ENCODE measurements at regions not wholly inside any gene's neighbourhood (a gene's known extent, or its start where the extent isn't known, plus 50 kb on each side); places are given as distances from the start of the nearest gene placed in this dataset.
A peak's percentile ranks its signal among the peaks of the same experiment; 100 is the strongest.

DNA sequence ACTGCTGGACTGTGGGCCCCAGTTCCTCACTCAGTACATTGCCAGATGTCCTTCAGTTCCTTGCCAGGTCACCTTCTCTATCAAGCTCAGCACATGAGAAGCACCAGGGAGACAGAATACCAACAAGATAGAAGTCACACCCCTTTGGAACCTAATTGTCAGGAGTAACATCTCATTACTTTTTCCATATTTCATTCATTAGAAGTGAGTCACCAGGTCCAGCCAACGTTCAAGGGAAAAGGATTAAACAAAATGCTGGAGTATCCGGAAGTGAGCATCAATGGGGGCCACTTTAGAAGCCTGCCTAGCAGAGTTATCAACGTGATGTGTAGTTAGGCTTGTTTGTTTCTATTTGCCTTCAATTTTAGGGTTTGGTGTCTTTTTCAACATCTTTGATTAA, 569.3 kb downstream of the MIAT start:
- DNase-seq (ENCODE audit: low spot score), result no peak

DNA sequence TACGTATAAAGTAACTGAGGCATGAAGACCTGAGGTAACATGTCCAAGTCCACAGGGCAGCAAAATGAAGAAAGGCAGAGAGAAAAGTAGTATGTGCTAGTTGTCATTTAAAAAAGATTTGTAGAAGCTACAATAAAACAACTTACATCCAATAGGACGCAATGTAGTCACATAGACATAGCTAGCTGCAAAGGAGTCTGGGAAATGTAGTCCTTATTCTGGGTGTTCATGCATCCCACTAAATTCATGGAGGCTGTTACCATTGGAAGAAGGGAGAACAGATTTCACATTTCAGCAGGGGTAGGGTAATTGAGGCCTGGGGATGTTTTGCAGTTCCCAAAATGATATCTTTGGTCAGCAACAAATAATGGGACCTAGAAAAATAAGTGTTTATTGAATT, 571.4 kb downstream of the MIAT start:
- DNase-seq (ENCODE audit: low spot score), result no peak

DNA sequence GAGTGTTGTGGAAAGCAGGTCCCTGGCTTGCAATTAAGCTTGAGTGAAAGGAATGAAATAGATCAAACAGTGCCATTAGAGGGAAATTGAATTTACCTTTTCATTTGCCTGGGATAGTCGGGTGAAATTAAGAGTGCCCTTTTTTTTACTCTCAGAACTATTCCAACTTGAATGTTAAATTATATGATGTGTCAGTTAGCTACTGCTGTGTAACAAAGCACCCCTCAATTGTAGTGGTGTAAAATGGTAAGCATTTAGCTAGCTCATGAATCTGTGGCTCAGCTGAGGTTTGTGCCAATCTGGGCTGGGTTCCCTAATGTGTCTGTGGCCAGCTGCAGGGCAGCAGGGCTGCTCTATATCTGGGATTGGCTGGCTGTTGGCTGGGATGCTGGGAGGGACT, 571.4 kb downstream of the MN1 start:
- DNase-seq (ENCODE audit: low spot score), result no peak

DNA sequence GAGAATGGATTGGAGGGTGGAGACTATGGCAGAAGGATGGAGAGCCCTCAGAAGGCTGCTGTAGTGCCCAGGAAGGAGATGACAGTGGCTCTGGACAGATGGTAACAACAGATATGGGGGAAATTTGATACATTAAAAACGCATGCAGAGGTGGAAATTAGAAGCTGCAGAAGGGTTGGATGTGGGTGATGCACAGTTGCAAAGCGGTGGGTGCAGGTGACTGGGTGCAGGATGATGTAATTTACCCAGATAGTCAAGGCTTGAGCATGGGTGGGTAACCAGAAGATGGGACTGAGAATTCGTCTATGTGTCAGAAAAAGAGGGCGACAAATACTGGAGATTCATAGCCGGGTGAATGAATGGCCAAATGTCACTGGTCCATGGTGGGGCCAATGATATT, 570.3 kb downstream of the MN1 start:
- DNase-seq (ENCODE audit: low spot score), result no peak

DNA sequence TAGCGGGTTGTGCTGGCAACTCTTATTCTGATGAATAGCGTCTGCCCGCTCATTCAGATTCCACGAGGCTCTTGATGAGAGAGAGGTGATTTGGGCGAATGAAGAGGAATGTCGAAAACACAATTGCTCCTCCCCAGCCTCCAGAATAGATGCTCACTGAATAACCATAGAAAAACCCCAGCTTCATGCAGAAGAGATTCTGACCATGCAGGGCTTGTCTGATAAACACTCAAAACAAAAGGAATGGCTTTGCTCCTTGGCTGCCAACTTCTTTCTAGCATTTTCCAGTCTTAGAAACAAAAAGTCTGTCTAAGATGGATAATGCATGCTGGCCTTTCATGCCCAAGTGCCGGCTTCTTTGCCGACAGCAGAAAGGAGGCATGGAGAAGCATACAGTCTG, 569.5 kb downstream of the MN1 start:
- no peak for DNase-seq (ENCODE audit: low spot score)

DNA sequence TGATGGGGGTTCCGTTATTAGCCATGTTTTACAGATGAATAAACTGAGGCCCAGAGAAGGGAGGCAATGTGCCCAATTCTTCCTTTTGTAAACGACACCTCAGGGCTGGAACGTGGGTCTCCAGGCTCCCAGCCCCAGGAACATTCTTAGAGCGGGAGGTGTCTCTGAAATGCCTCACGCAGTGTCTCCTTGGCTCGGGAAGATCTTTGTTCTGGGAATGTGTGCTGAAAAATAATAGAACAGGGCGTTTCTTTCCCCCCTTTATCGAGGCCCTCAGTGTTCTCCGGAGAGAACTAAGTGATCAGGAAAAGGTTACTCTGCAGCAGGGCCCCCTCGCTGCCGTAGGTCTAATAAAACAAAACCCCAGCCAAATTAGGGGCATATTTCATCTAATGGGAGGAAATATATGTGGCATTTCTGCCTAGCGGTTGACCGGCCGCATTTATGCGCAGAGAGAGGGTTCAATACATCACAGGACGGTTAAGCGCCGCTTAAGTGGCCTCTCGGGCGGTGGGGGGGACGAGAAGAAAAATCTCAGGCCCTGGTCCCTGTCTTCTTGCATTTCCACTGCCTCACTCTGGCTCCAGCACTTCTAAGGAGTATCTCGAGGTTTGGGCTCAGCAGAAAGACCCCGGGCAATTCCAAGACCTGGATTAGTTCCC, 564.3 kb downstream of the MN1 start:
- no peak for DNase-seq (ENCODE audit: low spot score)

DNA sequence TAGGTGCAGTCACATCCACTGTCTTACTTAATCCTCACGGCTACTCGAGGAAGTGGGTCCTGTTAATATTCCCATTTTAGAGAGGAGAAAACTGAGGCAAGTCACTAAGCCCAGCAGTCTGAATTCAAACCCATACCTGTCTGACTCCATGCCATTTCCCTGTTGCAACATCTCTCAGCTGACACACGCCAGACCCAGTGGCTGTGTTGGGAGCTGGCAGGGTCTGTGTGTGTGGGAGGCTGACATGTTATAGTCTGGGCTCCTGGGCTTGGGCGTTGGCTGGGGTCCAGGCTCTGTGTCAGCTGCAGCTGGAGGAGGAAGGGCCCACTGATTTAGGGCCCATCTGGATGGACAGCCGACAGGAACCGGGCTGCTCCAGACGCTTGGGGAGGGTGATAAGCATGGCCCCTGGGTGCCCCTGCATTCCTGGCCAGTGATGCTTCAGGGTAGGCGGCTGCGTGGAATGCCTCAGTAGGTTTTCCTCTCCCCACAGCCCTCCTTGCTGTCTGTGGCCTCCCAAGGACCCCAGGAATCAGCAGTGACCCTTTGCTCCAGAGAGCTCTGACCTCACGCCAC, 562.5 kb downstream of the MN1 start:
- no peak for DNase-seq (ENCODE audit: low spot score)

DNA sequence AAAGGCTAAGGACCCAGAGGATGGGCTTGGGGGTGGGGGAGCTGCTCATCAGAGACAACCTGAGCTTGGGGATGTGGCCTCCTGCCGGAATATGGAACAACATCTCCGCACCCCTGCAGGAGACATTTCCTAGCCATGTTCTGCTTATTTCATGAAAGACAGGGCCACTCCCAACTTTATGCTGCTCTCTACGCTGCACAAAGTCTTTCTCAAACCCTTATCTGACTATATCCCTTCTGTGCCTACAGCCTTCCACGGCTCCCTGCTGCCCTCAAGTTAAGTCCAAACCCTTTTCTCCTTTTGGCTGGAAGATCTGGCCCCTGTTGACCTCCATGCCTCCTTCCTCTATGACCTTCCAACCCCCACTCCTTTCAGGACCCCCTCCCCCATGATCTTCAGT, 562.0 kb downstream of the MN1 start:
- no peak for DNase-seq (ENCODE audit: low spot score)

DNA sequence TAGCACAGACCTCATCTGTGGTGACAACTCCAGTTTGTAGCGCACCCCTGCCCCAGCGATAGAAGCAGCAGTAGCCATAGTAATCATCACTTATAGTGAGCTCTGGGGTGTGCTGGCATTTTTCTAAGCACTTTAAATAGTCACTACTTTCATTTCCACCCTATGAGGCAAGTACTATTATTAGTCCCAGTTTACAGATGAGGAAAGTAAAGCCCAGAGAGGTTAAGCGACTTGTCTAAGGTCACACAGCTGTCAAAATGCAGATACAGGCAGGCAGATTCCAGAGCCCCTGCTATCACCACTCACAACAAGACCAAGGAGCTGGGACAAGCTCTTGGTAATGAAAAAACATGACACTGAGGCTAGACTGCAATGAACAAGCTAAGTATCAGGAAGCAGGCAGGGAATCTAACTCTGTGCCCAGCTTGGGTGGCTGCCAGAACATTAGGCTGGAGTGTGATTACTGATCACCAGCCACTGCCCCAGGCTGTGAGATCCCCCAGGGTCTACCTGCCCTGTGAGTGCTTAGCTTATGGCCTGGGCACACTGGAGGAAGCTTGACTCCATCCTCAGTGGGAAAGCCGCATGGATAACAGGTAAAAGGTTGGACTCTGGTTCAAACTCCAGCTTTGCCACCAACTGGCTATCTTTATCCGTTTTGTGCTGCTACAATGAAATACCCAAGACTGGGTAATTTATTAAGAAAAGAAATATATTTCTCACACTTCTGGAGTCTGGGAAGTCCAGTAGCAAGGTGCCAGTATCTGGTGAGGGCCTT, 561.1 kb downstream of the MN1 start:
- DNase-seq (ENCODE audit: low spot score), result no peak

DNA sequence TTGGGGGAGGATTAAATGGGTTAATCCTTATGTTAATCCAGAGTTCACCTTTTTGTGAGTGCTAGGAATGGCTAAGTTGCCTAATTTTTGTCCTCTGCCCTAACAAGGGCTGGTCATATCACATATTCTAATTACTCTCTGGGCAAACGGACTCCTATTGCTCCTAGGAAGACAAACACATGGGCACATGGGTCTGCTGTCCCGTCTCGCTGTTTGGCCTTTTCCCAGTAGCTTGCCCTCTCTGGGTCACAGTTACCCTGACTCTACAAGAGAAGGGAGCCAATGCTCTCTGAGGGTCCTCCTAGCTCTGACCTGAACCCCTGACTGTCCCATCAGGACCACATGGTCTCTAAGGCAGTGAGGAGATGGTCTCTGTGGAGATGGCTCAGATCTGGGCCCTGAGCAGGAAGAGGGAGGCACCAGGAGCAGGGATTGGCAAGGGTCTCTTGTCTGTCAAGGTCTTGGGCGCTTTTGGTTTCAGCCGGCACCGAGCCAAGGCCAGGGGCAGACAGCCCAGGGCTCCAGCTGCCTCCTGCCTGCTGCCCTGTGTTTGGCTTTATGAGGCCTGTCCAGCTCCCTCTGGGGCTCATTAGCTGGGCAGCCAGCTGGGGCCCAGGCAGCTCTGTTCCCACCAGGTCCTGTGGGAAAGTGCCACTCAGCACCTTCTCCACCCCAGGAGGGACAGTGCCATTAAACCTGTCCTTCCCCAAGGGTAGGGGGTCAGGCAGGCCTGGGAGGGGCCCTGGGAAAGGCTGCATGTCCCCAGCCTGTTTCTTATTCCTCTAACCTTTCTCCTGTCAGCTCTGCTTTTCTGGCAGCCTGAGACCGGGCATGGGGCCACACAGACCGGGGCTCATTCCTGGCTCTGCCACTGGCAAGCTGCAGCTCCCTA, 559.9 kb downstream of the MN1 start:
- peak; percentile 62 for DNase-seq (ENCODE audit: low spot score)

DNA sequence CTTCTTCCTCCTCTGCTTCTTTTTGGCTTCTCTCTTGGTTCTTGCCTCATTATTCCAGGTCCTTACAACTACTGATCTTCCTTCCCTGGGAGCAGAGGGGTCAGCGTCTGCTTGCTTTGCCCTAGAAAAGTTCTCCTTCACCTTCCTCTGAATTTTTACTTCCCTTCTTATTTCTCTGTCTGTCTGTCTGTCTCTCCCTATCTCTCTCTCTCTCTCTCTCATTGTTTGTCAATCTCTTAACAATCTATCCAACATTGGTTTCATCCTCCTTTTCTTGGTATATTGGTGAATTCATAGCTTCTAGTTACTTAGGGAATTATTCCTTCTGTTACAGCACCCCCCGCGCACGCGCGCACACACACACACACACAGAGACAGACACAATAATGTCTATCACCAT, 559.1 kb downstream of the MN1 start:
- DNase-seq (ENCODE audit: low spot score), result no peak

DNA sequence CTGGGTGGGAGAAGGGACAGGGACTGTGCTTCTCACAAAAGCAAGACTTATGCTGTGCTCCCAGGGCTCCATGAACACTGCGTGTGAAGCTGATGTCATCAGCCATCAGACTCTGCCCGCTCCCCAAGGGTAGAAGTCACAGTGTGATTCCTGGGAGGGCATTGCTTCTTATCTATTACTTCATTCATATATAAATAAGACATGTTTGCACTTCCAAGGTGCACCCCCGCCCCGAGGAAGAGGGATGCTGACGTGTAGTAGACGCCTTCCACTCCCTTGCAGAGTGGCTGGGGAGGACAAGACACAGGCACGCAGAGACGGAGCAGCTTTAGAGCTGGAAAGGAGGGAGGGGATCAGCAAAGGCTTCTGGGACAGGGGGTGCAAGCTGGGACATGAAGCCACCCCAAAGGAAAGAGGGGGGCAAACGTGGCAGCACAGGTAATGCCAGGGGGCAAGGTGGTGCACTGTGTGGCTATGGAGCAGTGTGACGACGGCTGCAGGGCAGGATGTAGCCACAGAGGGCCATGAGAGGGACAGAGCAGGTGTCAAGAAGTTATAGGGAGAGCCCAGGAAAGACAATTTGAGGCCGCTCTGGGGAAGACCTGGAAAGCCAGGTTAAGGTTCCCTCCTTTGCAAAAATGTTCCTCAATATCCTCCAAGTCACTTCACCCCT, 558.5 kb downstream of the MN1 start:
- no peak for DNase-seq (ENCODE audit: low spot score)

DNA sequence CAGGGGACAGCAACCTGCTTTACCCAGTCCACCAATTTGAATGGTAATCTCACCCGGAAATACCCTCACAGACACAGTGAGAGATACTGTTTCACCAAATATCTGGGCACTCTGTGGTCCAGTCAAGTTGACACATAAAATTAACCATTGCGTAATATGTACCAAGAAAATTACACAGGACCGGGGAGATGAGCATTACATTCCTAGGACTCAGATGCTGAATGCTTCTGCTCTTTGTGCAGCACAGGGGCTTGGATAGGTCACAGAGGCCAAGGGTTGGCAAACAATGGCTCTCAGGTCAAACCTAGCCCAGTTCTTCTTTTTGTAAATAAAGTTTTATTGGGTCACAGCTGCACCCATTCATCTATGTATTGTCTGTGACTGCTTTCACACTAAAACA, 557.2 kb downstream of the MN1 start:
- DNase-seq (ENCODE audit: low spot score), result no peak

DNA sequence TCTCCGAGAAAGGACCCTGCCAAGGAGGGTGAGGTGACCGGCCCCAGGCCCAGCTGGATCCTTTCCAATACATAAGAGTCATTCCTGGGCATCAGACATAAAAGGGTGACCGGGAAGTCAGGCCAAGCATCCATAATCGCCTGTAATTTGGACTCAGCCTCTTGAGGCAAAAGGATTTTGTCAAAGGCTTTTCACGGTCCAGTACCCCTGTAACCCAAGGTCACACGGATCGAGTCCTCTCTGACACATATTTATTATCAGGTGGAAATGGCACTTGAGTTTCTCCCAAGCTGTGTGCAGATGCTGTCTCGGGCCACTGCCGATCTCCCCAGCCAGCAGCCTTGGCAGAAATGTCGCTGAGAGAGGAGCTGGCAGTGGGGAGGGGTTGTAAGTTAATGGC, 556.5 kb downstream of the MN1 start:
- DNase-seq (ENCODE audit: low spot score), result no peak

DNA sequence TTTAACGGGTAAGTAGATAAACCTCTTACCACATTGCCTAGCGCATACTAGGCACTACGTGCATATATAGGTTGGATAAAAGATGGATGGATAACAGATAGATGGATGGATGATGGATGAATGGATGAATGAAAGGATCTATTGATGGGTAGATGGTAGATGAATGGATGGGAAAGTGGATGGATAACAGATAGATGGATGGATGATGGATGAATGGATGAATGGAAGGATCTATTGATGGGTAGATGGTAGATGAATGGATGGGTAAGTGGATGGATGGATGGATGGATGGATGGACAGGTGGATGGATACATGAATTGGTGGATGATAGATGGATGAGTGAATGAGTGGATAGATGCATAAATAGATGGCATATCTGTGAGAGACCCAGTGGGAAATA, 555.0 kb downstream of the MN1 start:
- no peak for DNase-seq (ENCODE audit: low spot score)

DNA sequence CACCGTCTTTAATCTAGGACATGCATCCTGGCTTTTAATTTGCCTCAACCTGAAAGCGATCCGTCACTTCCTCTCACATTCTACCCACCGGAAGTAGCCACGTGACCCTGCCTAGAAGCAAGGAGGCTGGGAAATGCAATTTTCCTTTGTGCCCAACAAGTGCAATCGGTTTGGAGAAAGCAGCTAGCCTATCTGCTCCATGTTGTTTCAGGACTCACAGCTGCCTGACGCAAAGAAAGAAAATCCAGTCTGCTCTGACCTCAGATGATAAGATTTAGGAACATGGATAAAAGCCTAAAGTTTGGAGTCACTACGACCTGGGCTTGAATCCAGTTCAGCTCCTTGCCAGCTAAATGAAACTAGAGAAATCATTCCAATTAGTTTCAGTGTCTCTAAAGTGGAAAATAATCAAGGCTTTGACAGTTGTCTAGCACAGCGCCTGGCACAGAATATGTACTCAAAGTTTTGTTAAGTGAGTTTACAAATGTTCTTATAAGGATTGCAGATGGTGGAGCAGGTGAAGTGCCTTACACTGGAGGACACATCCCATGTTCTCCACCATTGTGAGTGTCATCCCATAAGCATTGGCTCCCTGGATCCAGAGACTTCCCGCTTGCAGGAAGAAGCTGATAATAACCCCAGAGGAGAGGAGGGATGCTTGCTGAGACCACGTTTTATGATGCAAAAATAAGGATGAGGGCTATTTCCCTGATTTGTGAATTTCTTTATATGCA, 553.7 kb downstream of the MN1 start:
- DNase-seq (ENCODE audit: low spot score), result peak; percentile 6

DNA sequence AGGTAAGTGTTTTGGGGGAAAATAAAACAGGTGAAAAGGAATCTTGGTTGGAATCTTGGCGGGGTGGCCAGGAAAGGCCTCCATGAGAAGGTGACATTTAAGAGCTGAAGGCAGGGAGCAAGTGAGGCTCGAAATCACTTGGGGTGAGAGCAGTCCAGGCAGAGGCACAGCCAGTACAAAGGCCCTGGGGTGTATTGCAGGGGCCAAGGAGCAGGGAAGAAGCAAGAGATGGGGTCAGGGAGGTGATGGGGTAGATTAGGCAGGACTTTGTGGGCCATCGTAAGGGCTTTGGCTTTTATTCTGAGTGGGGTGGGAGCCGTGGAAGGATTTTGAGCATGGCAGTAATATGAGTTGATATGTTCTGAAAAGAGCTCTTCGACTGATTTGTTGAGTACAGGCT, 551.1 kb downstream of the MN1 start:
- DNase-seq (ENCODE audit: low spot score), result no peak

DNA sequence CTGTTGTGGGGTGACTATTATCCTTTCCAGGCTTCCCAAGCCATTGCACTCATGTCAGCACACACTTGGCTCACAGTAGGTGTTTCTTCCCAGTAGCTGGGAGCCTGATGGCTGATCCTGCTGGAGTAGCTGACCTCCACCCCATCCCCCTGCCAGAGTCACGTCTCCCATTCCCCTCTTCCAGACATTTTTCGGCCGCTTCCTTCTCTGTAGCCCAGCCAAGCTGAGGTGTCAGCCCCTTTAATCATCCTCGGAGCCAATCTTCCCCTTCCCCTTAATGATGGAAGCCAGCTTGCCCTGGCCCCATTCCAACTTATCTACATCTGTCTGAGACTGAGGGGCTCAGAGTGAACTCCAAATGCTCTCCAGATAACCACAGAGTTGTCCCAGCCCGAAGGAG, 550.7 kb downstream of the MN1 start:
- no peak for DNase-seq (ENCODE audit: low spot score)

DNA sequence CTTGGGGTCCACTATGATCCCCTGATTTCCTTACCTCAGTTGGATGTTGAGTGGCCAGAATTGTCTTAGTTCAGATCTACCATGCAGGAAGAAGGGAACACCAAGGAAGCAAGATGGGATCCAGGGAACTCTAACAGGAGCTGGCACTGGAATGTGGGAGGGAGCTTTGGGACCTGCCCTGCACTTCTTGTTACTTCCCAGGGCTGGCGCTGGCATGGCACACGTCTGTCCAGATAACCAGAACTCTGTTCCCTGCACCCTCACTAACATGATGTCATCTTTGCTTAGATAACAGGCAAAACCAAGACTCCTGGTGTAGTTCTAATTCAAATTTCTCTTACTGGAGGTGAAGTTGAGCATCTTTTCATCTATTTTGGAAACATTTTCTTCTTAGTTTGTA, 550.0 kb downstream of the MN1 start:
- DNase-seq (ENCODE audit: low spot score), result no peak

DNA sequence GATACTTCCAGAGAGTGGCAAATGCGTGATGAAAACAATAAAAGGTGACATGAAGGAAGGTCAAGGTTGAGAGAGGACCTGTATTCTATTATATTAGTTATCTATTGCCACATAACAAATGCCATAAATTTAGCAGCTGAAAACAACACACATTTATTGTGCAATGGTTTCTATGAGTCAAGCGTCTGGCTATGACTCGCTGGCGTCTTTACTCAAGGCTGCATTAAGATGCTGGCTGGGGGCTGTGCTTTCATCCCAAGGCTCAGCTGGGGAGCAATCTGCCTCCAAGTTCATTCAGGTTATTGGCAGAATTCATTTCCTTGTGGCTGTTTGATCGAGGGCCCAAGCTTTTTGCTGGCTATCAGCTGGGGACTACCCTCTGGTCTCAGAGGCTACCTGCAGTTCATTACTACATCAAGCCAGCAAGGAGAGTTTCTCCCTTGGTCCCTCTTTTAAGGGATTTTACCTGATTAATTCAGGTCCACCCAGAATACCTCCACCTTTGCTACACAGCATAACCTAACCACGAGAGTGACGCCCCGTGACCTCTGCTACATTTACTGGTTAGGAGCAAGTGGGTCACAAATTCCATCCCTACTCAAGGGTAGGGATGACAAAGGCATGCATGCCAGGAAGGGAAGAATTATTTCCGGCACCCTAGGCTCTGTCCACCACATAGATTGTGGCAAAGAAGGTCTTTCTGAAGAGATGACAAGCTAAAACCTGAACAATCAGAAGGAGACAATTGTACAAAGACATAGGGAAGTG, 549.1 kb downstream of the MN1 start:
- no peak for DNase-seq (ENCODE audit: low spot score)
